Hematopoietic multipotent progenitor cell (in vitro differentiated cells): ENCODE measurements at regions not wholly inside any gene's neighbourhood (a gene's known extent, or its start where the extent isn't known, plus 50 kb on each side); places are given as distances from the start of the nearest gene placed in this dataset.
A peak's percentile ranks its signal among the peaks of the same experiment; 100 is the strongest.

Experiments used
- DNase-seq, 3 donors: peaks; one replicate each; pipeline ENCODE4 v3.0.0-alpha.2; 2011 to 2015; ENCODE audit warnings: low read depth in 2 of 3, low spot score in 2 of 3

- no peak for DNase-seq
These were observed 240.2 kb upstream of the CSF3R start for GRCh38 chr1:36722871-36723270.

- no peak for DNase-seq
These were observed 238.5 kb upstream of the CSF3R start for GRCh38 chr1:36721261-36721660.

DNA sequence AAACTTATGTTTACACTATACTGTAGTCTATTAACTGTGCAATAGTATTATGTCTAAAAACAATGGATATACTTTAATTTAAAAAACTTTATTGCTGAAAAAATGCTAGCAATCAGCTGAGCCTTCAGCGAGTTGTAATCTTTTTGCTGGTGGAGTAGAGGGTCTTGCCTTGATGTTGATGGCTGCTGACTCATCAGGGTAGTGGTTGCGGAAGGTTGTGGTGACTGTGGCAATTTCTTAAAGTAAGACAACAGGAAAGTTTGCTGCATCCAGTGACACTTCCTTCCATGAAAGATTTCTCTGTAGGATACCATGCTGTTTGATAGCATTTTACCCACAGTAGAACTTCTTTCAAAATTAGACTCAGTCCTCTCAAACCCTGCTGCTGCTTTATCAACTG lies 234.7 kb upstream of the CSF3R start:
- peak in 2 of 3 donors; percentile 13 to 39 for DNase-seq

DNA sequence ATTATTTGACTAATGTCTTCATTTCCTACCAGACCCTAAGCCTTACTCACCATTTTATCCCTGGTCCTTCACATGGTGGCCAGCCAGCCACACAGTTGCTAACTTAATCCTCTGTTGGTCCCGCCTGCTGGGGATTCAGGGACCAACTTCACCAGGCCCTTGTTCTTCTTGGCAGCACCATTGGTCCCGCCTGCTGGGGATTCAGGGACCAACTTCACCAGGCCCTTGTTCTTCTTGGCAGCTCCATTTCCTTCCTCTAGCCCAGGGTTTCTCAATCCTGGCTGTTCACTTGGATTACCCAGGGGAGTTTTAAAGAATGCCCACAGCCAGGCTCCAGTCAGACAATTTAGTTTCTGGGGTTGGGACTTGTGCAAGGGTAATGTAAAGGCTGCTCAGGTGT lies 233.1 kb upstream of the CSF3R start:
- no peak for DNase-seq

GRCh38 chr1:36714301-36714700 lies 231.6 kb upstream of the CSF3R start:
- no peak for DNase-seq

GRCh38 chr1:36711480-36711879 lies 228.8 kb upstream of the CSF3R start:
- no peak for DNase-seq

GRCh38 chr1:36710951-36711350 lies 228.2 kb upstream of the CSF3R start:
- DNase-seq, result no peak

DNA sequence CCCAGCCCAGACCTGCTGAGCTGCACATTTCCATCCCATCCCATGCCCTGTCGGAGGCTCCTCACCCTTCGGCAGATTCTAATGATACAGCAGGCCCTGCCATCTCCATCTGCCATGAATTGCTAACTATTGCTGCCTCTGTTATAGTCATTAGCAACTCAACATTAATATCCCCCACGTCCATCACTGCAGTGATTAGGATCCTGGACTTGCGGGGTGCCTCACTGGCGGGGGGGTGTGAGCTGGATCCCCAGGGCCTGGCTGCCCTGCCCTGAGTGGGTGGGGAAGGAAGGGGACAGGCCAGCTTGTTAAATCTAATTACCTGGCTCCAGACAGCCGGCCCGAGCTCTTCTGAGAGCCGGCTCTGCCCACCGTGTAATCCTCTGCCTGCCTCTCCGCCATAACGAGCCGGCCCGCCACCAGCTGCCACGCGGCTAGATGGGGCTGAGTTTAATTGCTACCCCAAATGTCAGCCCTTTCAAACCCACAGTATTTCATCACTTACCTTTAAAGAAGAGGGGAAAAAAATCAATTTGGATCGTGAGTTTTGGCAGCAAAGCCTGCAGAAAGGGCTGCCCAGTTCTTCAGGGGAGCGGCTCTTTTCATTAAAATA lies 227.3 kb upstream of the CSF3R start:
- DNase-seq, result no peak

DNA sequence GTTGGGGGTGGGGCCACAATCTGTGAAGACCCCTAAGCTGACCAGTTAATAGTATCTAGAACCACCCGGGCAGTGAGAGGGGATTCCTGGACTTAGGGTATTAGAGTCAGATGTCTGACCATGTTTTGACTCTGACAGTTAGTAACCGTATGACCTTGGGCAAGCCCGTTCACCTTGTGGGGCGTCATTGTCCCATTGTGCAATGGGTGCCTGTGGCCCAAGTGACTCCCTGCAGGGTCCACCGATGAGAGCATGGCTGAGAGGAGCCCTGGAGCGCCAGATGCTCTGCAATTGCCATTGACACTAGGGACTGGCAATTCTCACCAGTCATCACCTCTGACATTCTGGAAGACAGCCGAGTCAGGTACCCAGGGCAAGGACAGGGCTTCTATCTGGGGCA lies 225.9 kb upstream of the CSF3R start:
- DNase-seq, result no peak

- no peak for DNase-seq
These were observed 224.5 kb upstream of the CSF3R start for GRCh38 chr1:36707221-36707620.

DNA sequence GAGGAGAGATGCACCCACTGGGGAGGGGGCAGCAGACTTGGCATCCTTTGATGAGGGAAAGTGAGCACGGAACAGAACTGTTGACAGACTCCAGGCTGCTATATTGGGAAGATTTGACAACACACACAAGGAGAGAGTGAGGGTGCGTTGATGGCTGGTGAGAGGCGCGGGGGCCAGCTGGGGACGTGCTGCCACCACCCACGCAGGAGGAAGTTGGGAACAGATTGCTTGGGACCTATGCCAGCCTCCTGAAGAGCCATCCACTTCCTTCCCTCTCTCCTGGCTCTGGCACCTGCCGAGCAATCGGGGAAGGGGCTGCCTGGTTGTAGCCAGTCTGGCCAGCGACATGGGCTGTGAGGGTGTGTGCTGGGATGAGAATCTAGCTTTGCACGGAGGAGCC lies 223.7 kb upstream of the CSF3R start:
- no peak for DNase-seq

GRCh38 chr1:36705629-36706028 lies 222.9 kb upstream of the CSF3R start:
- DNase-seq, result no peak

GRCh38 chr1:36703526-36704208 lies 221.0 kb upstream of the CSF3R start:
- DNase-seq, result peak in 2 of 3 donors; percentile 79 to 87

- DNase-seq, result no peak
These were observed 220.2 kb upstream of the CSF3R start for GRCh38 chr1:36702963-36703362.

DNA sequence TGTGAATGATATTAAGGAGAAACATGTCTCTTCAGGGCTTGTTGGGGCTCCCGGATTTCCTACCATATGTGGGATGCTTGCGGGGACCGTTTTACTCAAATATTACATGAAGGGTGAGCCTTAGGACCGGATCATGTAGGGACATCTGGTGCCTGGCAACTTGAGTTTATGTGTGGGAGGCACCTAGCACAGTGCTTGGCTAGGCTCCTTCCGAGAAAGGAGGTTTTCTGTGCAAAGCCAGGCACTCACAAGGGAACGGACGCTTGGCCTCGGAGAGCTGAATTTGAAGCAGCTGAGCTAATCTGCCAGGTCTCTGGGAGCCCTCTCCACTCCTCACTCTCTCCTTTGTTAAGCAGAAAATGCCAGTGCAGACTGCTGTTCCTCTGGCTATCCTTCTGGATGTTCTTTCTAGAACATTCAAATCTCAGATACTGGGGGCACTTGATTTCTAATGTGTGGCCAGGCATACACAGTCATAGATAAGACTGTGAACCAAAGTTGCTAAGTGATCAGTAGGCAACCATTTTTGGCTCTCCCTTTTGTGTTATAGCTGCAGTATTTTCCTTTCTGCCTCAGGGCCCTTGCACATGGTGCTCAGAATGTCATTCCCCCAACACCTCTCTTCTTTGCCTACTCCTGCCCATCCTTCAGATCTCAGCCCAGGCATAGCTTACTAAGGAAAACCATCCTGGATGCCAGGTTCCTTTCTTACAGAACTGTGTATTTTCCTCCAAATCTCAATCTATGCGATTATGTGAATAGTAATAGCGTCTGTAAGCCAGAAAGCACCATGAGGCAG lies 216.6 kb upstream of the CSF3R start:
- DNase-seq, result no peak

GRCh38 chr1:36697836-36698605 lies 215.3 kb upstream of the CSF3R start:
- DNase-seq, result no peak

DNA sequence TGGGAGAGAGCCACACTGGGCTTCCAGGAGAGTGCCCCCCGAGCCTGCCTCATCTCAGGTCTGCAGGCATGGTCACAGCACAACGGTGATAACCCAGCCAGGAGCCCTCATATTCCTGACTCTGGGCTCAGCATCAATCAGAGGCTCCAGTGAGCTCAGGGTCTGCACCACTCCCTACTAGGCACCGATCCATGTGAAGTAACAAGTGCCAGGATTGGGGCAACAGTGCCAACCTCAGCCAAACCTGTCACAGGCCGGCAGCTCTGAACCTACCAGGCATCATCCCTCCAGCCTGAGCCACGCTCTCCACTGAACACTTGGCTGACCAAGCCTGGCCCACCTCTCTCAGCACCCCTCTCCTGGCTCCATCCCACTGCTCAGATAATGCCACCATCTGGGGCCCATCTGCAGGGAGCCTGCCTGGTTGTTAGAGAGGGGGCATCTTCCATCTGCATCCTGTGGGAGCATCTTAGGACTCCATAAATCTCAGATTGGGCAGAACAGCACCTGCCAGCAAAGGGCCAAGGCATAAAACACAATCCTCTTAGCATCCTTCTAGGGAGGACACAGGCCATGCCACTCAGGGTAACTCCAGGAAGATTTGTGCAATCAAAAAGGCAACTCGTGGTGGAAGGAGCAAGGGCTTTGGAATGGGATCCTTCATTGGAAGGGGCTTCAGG lies 213.7 kb upstream of the CSF3R start:
- DNase-seq, result no peak

- DNase-seq, result no peak
These were observed 210.9 kb upstream of the CSF3R start for GRCh38 chr1:36693603-36694002.

- no peak for DNase-seq
These were observed 210.4 kb upstream of the CSF3R start for GRCh38 chr1:36693161-36693525.

GRCh38 chr1:36692465-36693160 lies 209.9 kb upstream of the CSF3R start:
- no peak for DNase-seq
